ENCODE measurements at regions not wholly inside any gene's neighbourhood (a gene's known extent, or its start where the extent isn't known, plus 50 kb on each side); places are given as distances from the start of the nearest gene placed in this dataset.

GRCh38 chr11:97451441-97451840, 1061.6 kb downstream of the JRKL start:
- DNase-seq (ENCODE audit: low spot score) (no peak), ATAC-seq (no peak)
- Mint-ChIP-seq H3K4me1 (ENCODE audit: low read depth in 2 of 2) (no peaks in the 10 kb centered on the region), H3K27me3 (no peaks in the 10 kb centered on the region), H3K27ac (no peak overlapping the region), H3K36me3 (no peaks in the 10 kb centered on the region), H3K4me3 (no peak overlapping the region), H3K9me3 (peaks cover 17% of the 10 kb centered on the region)

- no peak overlapping the region for H3K27ac Mint-ChIP-seq
- DNase-seq (ENCODE audit: low spot score): no peak
- peaks cover 14% of the 10 kb centered on the region for H3K9me3 Mint-ChIP-seq
- H3K36me3 Mint-ChIP-seq: no peaks in the 10 kb centered on the region
- no peaks in the 10 kb centered on the region for H3K27me3 Mint-ChIP-seq
- H3K4me1 Mint-ChIP-seq (ENCODE audit: low read depth in 2 of 2): no peaks in the 10 kb centered on the region
- H3K4me3 Mint-ChIP-seq: no peak overlapping the region
- ATAC-seq: no peak
Observed at GRCh38 chr11:97454988-97455387, 1065.2 kb downstream of the JRKL start.

- Mint-ChIP-seq H3K4me1 (ENCODE audit: low read depth in 2 of 2) (no peaks in the 10 kb centered on the region), H3K27ac (no peak overlapping the region), H3K36me3 (peaks cover 9% of the 10 kb centered on the region), H3K9me3 (peaks cover 23% of the 10 kb centered on the region), H3K4me3 (no peak overlapping the region), H3K27me3 (no peaks in the 10 kb centered on the region)
- DNase-seq (ENCODE audit: low spot score): no peak
- ATAC-seq: no peak
Observed at GRCh38 chr11:97460091-97460490, 1070.3 kb downstream of the JRKL start.

- Mint-ChIP-seq H3K9me3 (peaks cover 23% of the 10 kb centered on the region), H3K4me3 (no peak overlapping the region), H3K27me3 (no peaks in the 10 kb centered on the region), H3K36me3 (peaks cover 9% of the 10 kb centered on the region), H3K4me1 (ENCODE audit: low read depth in 2 of 2) (no peaks in the 10 kb centered on the region), H3K27ac (no peak overlapping the region)
- ATAC-seq (no peak), DNase-seq (ENCODE audit: low spot score) (no peak)
Observed at GRCh38 chr11:97461044-97461880, 1071.4 kb downstream of the JRKL start.

GRCh38 chr11:97461934-97462333, 1072.1 kb downstream of the JRKL start:
- Mint-ChIP-seq H3K36me3 (peaks cover 9% of the 10 kb centered on the region), H3K4me3 (no peak overlapping the region), H3K4me1 (ENCODE audit: low read depth in 2 of 2) (no peaks in the 10 kb centered on the region)

GRCh38 chr11:97463891-97464290, 1074.1 kb downstream of the JRKL start:
- Mint-ChIP-seq H3K4me1 (ENCODE audit: low read depth in 2 of 2) (no peaks in the 10 kb centered on the region), H3K27ac (no peak overlapping the region), H3K36me3 (peaks cover 9% of the 10 kb centered on the region), H3K9me3 (peaks cover 27% of the 10 kb centered on the region), H3K27me3 (no peaks in the 10 kb centered on the region), H3K4me3 (no peak overlapping the region)
- ATAC-seq (no peak), DNase-seq (ENCODE audit: low spot score) (no peak)

More at GRCh38 chr11:97461934-97462333, 1072.1 kb downstream of the JRKL start:
- ATAC-seq (no peak), DNase-seq (ENCODE audit: low spot score) (no peak)
- Mint-ChIP-seq H3K27ac (no peak overlapping the region), H3K27me3 (no peaks in the 10 kb centered on the region), H3K9me3 (peaks cover 23% of the 10 kb centered on the region)

- Mint-ChIP-seq H3K36me3 (peaks cover 13% of the 10 kb centered on the region), H3K27me3 (no peaks in the 10 kb centered on the region), H3K4me3 (no peak overlapping the region), H3K9me3 (peaks cover 27% of the 10 kb centered on the region), H3K4me1 (ENCODE audit: low read depth in 2 of 2) (no peaks in the 10 kb centered on the region), H3K27ac (no peak overlapping the region)
- ATAC-seq: peak in 1 of 2 donors; percentile 20
- no peak for DNase-seq (ENCODE audit: low spot score)
Observed at GRCh38 chr11:97471480-97471879, 1081.7 kb downstream of the JRKL start.

GRCh38 chr11:97487387-97487786, 1097.6 kb downstream of the JRKL start:
- no peak for ATAC-seq
- H3K9me3 Mint-ChIP-seq: peaks cover 32% of the 10 kb centered on the region
- H3K36me3 Mint-ChIP-seq: peaks cover 8% of the 10 kb centered on the region
- no peak for DNase-seq (ENCODE audit: low spot score)
- no peaks in the 10 kb centered on the region for H3K27me3 Mint-ChIP-seq
- no peak overlapping the region for H3K27ac Mint-ChIP-seq
- H3K4me1 Mint-ChIP-seq (ENCODE audit: low read depth in 2 of 2): no peaks in the 10 kb centered on the region
- H3K4me3 Mint-ChIP-seq: no peak overlapping the region

- peaks cover 5% of the 10 kb centered on the region for H3K36me3 Mint-ChIP-seq
- H3K9me3 Mint-ChIP-seq: peaks cover 11% of the 10 kb centered on the region
- no peaks in the 10 kb centered on the region for H3K4me1 Mint-ChIP-seq (ENCODE audit: low read depth in 2 of 2)
- H3K4me3 Mint-ChIP-seq: no peak overlapping the region
- H3K27ac Mint-ChIP-seq: no peak overlapping the region
- DNase-seq (ENCODE audit: low spot score): no peak
- ATAC-seq: no peak
- H3K27me3 Mint-ChIP-seq: no peaks in the 10 kb centered on the region
Observed at GRCh38 chr11:97498891-97499290, 1109.1 kb downstream of the JRKL start.

GRCh38 chr11:97502201-97502600, 1112.4 kb downstream of the JRKL start:
- Mint-ChIP-seq H3K36me3 (peaks cover 5% of the 10 kb centered on the region), H3K4me3 (no peak overlapping the region), H3K4me1 (ENCODE audit: low read depth in 2 of 2) (no peaks in the 10 kb centered on the region), H3K9me3 (peaks cover 7% of the 10 kb centered on the region), H3K27ac (no peak overlapping the region), H3K27me3 (no peaks in the 10 kb centered on the region)
- ATAC-seq: no peak
- DNase-seq (ENCODE audit: low spot score): no peak

- Mint-ChIP-seq H3K9me3 (peaks cover 13% of the 10 kb centered on the region), H3K4me3 (no peak overlapping the region), H3K36me3 (peaks cover 5% of the 10 kb centered on the region), H3K4me1 (ENCODE audit: low read depth in 2 of 2) (no peaks in the 10 kb centered on the region), H3K27me3 (no peaks in the 10 kb centered on the region), H3K27ac (no peak overlapping the region)
- no peak for ATAC-seq
- no peak for DNase-seq (ENCODE audit: low spot score)
Observed at GRCh38 chr11:97506076-97506759, 1116.4 kb downstream of the JRKL start.

GRCh38 chr11:97514446-97514845, 1124.6 kb downstream of the JRKL start:
- H3K4me3 Mint-ChIP-seq: no peak overlapping the region
- no peak for ATAC-seq
- H3K27ac Mint-ChIP-seq: no peak overlapping the region
- no peaks in the 10 kb centered on the region for H3K27me3 Mint-ChIP-seq
- peaks cover 29% of the 10 kb centered on the region for H3K9me3 Mint-ChIP-seq
- DNase-seq (ENCODE audit: low spot score): no peak
- no peaks in the 10 kb centered on the region for H3K4me1 Mint-ChIP-seq (ENCODE audit: low read depth in 2 of 2)
- H3K36me3 Mint-ChIP-seq: peaks cover 12% of the 10 kb centered on the region

GRCh38 chr11:97516688-97517087, 1126.9 kb downstream of the JRKL start:
- Mint-ChIP-seq H3K4me3 (no peak overlapping the region), H3K9me3 (peaks cover 24% of the 10 kb centered on the region), H3K4me1 (ENCODE audit: low read depth in 2 of 2) (no peaks in the 10 kb centered on the region), H3K36me3 (peaks cover 12% of the 10 kb centered on the region), H3K27me3 (no peaks in the 10 kb centered on the region), H3K27ac (no peak overlapping the region)
- DNase-seq (ENCODE audit: low spot score) (no peak), ATAC-seq (no peak)

- Mint-ChIP-seq H3K27me3 (no peaks in the 10 kb centered on the region), H3K9me3 (peaks cover 9% of the 10 kb centered on the region), H3K27ac (no peak overlapping the region), H3K36me3 (peaks cover 9% of the 10 kb centered on the region), H3K4me3 (no peak overlapping the region), H3K4me1 (ENCODE audit: low read depth in 2 of 2) (no peaks in the 10 kb centered on the region)
- DNase-seq (ENCODE audit: low spot score): no peak
- ATAC-seq: no peak
Observed at GRCh38 chr11:97525273-97525672, 1135.5 kb downstream of the JRKL start.
